Colonic mucosa (tissue), 4 donors: ENCODE measurements at regions not wholly inside any gene's neighbourhood (a gene's known extent, or its start where the extent isn't known, plus 50 kb on each side); places are given as distances from the start of the nearest gene placed in this dataset.

Source experiments
- DNase-seq: peaks from one replicate; pipeline ENCODE4 v3.0.0-alpha.2; 2020
- H3K27ac ChIP-seq: fragments of 200-600 bp; one replicate; pipeline ENCODE4 v1.8.0; 2021
- H3K27me3 ChIP-seq: fragments of 200-600 bp; one replicate; pipeline ENCODE4 v1.8.0; 2021
- H3K36me3 ChIP-seq: fragments of 200-600 bp; one replicate; pipeline ENCODE4 v1.8.0; 2021
- H3K4me1 ChIP-seq: fragments of 200-600 bp; one replicate; pipeline ENCODE4 v1.8.0; 2021; ENCODE audit warnings: mild to moderate bottlenecking
- H3K4me3 ChIP-seq: fragments of 200-600 bp; one replicate; pipeline ENCODE4 v1.8.0; 2021
- H3K9ac ChIP-seq, 2 donors: one replicate each; pipeline ENCODE4 v1.7.0; 2013; ENCODE audit warnings: control low read depth in 2 of 2, low read depth in 2 of 2, low read length in 2 of 2
- H3K9me3 ChIP-seq: fragments of 200-600 bp; one replicate; pipeline ENCODE4 v1.8.0; 2021
- intact Hi-C: fragments of 100-400 bp; cut with DNase I; formaldehyde crosslinking; loops from one replicate; pipeline ENCODE4 v1.14.1; 2022
- TF ChIP-seq, protein P1 (sequence below): fragments of 200-600 bp; IDR thresholded peaks from one replicate; pipeline ENCODE4 v1.8.0; 2022; ENCODE audit warnings: antibody characterized with exemption, mild to moderate bottlenecking
- donor health status: healthy.
- donor health status: DM: no; HTN: no; CAD: no.
- donor health status: DM: no; HTN: no; CAD: no.

DNA sequence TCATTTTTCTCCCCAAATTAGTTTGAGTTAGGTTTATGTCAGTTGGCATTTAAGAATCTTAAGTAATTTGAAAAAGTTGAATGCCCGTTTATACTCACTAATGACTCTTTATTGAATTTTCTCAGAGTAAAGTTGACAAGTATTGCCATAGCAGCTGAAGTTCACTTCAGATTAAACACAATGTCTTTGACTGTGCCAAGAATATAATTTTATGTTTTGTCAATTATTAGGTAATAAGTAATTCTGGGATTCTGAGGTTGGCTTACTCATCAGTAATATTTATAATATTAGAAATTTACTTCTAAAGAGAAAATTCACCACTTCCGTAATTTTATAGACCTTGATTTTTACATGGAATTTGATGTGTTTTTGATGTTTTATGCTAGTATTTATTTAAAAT, 369.3 kb upstream of the TMPRSS15 start:
- Histone ChIP-seq H3K4me1 (no peaks in the 10 kb centered on the region), H3K36me3 (no peaks in the 10 kb centered on the region), H3K27ac (no peak overlapping the region), H3K4me3 (no peak overlapping the region), H3K9ac (no peak overlapping the region), H3K27me3 (no peaks in the 10 kb centered on the region), H3K9me3 (no peaks in the 10 kb centered on the region)
- DNase-seq: no peak
- intact Hi-C loops: no loop called here
- TF ChIP-seq, protein P1, sequence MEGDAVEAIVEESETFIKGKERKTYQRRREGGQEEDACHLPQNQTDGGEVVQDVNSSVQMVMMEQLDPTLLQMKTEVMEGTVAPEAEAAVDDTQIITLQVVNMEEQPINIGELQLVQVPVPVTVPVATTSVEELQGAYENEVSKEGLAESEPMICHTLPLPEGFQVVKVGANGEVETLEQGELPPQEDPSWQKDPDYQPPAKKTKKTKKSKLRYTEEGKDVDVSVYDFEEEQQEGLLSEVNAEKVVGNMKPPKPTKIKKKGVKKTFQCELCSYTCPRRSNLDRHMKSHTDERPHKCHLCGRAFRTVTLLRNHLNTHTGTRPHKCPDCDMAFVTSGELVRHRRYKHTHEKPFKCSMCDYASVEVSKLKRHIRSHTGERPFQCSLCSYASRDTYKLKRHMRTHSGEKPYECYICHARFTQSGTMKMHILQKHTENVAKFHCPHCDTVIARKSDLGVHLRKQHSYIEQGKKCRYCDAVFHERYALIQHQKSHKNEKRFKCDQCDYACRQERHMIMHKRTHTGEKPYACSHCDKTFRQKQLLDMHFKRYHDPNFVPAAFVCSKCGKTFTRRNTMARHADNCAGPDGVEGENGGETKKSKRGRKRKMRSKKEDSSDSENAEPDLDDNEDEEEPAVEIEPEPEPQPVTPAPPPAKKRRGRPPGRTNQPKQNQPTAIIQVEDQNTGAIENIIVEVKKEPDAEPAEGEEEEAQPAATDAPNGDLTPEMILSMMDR: no peak

DNA sequence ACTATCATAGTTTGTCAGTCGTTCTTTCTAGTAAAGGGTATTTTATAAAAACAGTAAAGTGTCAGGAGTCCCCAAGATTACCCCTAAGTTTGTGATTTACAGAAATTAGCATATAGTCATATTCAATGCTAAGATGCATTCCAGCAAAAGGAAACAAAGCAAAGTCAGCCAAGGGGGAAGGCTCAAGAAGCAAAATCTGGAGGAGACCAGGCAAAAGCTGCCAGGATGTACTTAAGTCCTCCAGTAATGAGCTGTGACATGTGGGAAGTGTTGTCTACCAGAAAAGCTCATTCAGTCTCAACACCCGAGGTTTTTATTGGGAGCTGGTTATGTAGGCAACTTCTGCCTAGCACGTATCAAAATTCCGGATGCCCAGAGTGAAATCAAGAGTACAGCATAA, 373.4 kb upstream of the TMPRSS15 start:
- DNase-seq: no peak
- no peaks in the 10 kb centered on the region for H3K36me3 ChIP-seq
- no peak overlapping the region for H3K9ac ChIP-seq
- no peak overlapping the region for H3K4me3 ChIP-seq
- no peaks in the 10 kb centered on the region for H3K4me1 ChIP-seq
- H3K27me3 ChIP-seq: no peaks in the 10 kb centered on the region
- no peaks in the 10 kb centered on the region for H3K9me3 ChIP-seq
- intact Hi-C loops: no loop called here
- TF ChIP-seq, protein P1: no peak
- no peak overlapping the region for H3K27ac ChIP-seq

DNA sequence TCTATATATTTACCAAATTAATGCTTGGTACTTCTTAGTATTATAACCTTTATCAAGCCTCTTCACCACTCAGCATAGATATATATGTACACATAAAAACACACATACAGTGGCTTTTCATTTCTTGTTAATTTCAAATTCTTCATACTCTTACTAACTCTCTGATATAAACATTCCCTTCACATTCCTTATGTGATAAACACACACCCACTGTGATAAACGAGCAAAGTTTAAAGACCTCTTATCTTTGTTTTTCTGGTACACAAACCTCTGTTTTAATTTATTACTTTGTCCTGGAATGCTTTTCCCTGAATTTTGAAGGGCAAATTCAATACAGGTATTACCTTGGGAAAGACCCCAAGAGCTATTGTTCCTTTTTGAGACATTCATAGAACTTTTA, 379.1 kb upstream of the TMPRSS15 start:
- intact Hi-C loops: no loop called here
- Histone ChIP-seq H3K27me3 (no peaks in the 10 kb centered on the region), H3K4me1 (no peaks in the 10 kb centered on the region), H3K9me3 (no peaks in the 10 kb centered on the region), H3K36me3 (no peaks in the 10 kb centered on the region), H3K9ac (no peak overlapping the region), H3K27ac (no peak overlapping the region), H3K4me3 (no peak overlapping the region)
- DNase-seq: no peak
- TF ChIP-seq, protein P1: no peak

DNA sequence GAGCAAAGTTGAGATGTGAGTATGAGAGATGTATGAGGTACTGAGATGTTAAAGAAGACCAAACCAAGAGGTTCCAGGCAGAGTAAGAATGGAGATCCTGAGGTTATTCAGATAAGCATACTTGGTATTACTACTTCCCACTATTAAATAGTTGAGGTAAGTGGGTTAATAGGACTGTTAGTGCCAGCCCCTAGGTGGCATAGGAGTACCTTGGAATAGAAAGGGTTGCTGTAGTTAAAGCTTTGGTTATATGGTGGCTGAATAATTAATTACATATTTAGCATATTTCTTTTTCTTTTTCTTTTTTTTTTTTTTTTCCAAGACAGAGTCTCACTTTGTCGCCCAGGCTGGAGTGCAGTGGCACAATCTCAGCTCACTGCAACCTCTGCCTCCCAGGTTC, 397.9 kb upstream of the TMPRSS15 start:
- no peaks in the 10 kb centered on the region for H3K36me3 ChIP-seq
- intact Hi-C loops: no loop called here
- no peaks in the 10 kb centered on the region for H3K27me3 ChIP-seq
- no peak for DNase-seq
- TF ChIP-seq, protein P1: no peak
- H3K4me3 ChIP-seq: no peak overlapping the region
- H3K9ac ChIP-seq: no peak overlapping the region
- no peaks in the 10 kb centered on the region for H3K4me1 ChIP-seq
- no peak overlapping the region for H3K27ac ChIP-seq
- H3K9me3 ChIP-seq: no peaks in the 10 kb centered on the region

DNA sequence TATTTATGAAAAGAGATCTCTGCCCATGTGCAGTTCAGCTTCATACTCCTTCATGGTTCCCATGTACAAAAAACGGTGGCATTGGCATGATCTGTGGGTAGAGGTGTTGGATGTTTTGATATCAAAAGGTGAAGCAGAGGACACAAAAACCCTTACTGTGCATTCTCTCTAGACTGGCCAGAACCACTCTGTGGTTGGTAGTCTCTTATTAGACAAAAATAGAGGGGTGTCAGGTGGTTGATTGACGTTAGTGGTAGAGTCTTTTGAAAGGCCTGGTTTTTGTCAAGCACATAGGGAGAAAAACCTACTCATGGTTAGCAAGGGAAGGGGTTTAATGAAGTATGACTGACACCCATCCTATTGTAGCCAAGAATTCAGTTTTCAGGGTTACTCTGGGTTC, 400.0 kb upstream of the TMPRSS15 start:
- no peak overlapping the region for H3K27ac ChIP-seq
- H3K4me1 ChIP-seq: no peaks in the 10 kb centered on the region
- DNase-seq: no peak
- no peak overlapping the region for H3K4me3 ChIP-seq
- TF ChIP-seq, protein P1: no peak
- H3K36me3 ChIP-seq: no peaks in the 10 kb centered on the region
- no peaks in the 10 kb centered on the region for H3K27me3 ChIP-seq
- H3K9ac ChIP-seq: no peak overlapping the region
- H3K9me3 ChIP-seq: no peaks in the 10 kb centered on the region
- intact Hi-C loops: no loop called here

DNA sequence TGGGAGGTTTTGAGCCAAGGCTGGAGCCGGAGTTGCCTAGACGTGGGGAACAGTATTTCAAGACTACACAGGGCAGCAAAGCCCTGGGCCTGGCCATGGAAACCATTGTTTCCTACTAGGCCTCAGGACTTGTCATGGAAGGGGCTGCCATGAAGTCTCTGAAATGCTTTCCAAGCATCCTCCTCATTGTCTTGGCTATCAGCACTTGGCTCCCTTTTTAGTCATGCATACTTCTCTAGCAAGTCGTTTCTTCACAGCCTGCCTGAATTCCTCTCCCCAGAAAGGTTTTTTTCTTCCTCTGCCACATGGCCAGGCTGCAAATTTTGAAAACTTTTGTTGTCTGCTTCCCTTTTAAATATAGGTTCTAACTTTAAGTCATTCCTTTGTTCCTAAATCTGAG, 406.6 kb upstream of the TMPRSS15 start:
- H3K4me1 ChIP-seq: no peaks in the 10 kb centered on the region
- no peak overlapping the region for H3K27ac ChIP-seq
- no peaks in the 10 kb centered on the region for H3K36me3 ChIP-seq
- intact Hi-C loops: no loop called here
- TF ChIP-seq, protein P1: no peak
- H3K9ac ChIP-seq: no peak overlapping the region
- no peak for DNase-seq
- no peaks in the 10 kb centered on the region for H3K27me3 ChIP-seq
- H3K9me3 ChIP-seq: no peaks in the 10 kb centered on the region
- H3K4me3 ChIP-seq: no peak overlapping the region
